Stimulated activated CD8-positive, alpha-beta memory T cell treated with anti-CD3 and anti-CD28 coated beads, Interleukin-4, amount 100 ng/mL, for 48 hours (primary cell): ENCODE measurements at regions not wholly inside any gene's neighbourhood (a gene's known extent, or its start where the extent isn't known, plus 50 kb on each side); places are given as distances from the start of the nearest gene placed in this dataset.
"Not testable (repeated sequence)": the region's sequence is repeated elsewhere in the genome, so short reads cannot be mapped to it uniquely, and the experiment has no call there.

Source experiments
- DNase-seq: peaks from one replicate; pipeline ENCODE4 v3.0.0-alpha.2; 2020

DNA sequence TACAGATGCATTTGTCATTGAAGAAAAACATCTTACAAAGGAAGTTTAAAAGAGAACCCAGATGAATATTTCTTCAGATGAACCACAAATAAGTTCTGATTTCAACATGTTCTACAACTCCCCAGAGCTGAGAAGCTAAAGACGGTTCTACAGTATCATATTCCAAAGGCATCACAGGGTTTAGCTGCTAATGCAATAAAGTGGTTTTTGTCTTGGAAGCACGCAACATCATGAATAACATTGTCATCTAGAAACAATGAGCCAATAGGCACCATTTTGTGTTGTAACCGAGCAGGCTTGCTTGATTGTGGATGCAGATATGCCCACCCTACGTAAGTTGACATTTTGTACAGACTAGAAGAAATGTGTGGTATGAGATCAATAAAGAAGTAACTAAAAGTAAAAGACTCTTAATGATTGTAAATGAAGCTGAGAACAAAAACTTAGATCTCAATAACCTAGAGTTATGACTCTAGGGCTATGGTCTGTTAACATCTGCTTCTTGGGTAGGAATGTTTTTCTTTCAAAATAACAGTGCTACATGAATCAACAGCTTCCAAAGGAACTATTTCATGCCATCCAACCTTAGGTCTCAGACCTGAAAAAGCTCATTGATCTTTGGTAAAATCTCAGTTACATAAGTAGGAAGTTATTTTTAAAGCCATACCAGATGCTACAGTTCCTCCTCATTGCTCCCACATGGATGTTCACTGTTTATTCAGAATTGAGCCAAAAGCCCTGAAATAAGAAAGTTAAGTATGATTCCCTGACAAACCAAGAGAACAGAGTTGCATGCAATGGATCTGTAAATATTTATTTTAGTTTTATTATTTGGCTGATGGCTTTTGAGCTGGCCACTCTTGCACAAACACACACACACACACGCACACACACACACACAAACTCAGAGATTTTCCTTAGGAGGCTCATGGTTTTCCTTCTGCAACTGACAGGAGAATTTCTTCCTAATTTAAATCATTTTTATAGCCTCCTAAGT, 118.7 kb upstream of the SLCO6A1 start:
- no peak for DNase-seq

DNA sequence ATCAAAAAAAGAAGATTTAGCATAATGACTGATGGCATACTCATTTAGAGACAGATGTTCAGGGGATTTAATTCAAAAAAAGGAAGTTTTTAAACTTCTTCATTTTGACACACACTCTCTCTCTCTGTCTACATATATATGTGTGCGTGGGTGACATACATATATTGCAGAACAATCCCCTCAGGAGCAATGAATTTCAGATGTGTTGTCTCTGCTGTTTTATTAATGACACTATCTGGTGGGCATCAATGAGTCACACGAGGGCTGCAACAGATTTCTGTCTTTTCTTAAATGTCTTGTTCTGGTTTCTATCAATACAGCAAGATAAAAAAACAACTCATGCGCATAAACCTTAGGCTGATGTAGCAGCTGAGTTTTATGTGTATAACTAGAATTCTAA, 123.5 kb upstream of the SLCO6A1 start:
- DNase-seq = no peak

DNA sequence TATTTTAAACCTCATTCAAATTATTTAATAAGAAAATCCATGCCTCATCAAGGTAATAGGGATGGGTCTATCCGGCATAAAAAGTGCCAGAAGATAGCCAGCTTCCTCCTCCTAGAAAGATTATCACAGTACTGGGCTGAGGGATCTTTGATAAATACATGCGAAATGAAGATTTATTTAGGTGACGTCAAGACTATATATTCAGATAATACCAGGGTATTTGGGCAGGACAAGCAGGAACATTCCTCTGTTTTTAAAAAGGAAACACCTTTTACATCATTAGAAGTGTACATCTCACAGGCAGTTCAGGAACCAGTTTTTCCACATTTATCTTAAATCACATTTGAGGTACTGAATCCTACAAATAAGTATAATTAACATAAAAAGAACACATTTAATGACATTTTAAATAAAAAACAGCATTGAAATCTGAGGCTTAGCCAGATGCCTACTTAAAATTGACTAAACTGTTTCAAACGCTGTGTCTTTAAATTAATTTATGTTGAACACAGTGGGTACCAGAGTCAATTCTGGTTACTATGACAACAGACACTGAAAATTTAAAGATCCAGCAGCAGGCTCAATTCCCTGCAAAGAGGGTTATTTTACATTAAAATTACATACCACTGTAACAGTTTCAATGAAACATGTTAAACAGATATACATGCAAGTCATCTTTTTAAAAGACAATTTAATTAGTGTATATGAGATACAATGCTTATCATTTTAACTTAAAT, 124.7 kb upstream of the SLCO6A1 start:
- DNase-seq = no peak

DNA sequence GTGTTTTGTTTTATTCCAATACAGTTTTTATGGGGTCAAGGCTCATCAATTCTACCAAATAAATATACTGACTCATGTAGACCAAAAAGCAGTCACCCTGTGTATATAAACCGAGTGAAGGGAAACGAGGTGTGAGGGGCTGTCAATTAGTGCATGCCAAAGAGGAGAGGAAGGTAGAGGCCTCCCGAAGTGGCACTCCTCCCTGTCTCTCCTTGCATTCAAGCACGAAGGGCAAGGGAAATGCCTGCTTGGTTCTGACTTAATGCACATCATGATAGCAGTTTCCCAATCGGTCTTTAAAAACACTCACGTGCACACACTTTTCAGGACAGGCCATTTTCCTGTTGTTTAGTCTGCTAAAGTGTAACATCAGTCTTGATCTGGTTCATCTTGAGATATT, 125.6 kb upstream of the SLCO6A1 start:
- DNase-seq = no peak

DNA sequence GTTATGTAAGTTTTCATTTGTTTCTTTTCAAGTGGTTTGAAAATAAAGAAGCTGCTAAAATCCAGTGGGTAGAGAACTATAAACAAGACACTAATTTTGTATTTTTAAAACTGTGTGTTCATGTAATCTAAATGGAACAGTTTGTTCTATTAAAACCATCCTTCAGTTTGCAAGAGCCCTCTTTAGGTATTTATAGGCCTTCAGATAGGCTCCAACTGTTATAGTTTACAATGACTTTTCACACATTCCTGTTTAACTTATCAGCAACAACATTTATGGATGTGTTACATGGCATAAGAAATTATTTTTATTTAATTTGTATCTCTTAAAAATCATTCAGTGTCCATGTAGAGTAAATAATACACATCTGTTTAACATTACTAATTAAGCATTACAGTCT, 126.7 kb upstream of the SLCO6A1 start:
- no peak for DNase-seq

DNA sequence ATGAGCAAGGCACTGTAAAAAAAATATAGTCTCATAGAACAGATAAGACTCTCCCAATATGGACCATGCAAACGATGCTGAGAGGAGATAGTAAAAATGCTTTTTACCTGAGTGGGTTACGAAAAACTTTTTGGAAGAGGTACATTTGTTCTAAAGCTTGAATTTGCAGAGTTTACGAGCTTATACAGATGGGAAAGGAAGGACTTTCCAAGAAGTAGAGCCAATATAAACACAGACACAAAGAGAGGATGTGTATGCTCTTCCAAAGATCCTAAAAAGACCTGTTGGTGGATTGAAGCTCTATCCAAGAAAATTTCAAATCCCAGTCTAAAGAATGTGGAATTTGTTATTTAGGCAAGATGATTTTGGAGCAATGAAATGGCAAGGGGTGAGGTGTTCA, 127.1 kb upstream of the SLCO6A1 start:
- no peak for DNase-seq

DNA sequence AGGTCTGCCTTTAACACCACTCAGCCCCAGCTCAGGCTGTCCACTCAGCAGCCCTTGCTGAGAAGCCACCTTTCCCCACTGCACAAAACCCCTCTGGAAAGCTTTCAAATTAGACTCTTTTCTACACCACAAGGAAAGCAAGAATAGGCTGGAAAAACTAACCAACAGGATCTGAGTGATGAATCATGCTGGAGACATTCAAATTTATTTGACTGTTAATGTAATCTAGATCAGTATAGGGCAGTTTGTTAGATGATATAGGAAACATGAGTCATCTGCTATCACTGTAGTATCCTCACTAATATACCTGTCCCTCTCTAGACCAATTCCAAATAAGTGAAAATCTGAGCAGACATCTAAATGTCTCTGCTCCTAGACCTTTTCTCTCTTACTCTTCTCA, 127.8 kb upstream of the PAM start:
- DNase-seq = no peak

DNA sequence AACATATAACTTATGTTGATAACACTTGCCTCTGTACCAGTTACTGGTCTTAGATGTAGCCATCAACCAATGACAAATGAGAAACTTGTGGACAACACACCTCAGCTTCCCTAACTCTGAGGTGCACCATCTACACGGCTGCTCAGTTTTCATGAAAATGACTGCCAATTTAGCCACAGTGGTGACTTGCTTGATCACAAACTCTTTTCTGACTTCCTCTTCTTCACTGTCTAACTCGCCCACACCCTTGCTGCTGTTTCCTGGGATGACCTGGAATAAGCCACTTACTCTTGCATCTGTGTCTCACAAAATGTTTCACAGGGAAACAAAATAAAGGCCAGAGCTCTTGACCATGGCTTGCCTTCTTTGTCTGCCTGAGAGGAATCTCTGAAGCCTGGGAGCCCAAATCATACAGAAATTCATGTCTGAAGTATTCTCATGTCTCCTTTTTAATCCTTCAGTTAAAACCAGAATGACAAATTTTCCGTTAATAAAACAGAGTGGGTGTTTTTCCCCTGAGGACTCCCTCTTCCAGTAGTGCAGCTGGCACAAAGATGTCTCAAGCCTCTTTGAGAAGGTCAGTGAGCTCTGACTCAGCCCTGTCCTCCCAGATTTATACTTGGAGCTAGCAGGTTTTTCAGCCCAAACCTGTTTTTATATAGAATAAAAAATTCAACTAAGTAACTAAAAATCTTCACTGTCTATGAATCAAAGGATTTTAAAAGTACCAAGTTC, 126.5 kb upstream of the PAM start:
- DNase-seq = no peak

DNA sequence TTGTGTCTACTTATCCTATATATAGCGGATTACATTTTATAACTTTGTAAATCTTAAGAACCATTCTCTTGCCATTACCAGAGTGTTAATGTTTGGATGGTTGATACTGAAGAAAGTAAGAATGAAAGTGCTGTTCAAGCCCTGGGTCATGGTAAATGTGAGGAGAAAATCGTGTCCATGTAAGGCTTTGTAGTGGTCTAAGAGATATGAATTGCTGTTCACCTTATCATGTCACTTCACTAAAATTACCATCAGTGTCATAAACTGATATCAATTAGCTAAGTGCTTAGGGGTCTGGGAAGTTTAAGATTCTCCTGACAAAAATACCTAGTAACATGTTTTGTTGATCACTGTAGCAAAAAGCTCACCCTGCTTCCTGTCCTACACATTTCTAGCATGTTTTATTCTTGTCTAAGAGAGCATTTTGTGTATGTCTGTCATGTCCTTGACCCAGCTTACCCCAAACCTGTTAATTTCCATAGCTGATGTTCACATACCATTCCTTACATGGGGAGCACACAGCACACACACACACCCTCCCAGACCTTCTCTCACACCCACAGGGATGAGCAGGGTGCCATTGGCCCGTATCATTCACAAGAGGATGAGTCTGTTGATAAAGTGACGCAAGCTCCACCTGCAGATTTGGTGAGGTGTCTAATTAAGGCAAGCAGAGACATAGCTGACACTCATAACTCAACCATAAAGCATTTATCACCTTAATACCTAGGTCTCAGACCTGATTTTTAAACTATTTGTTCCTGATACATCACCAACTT, 125.1 kb upstream of the PAM start:
- no peak for DNase-seq

DNA sequence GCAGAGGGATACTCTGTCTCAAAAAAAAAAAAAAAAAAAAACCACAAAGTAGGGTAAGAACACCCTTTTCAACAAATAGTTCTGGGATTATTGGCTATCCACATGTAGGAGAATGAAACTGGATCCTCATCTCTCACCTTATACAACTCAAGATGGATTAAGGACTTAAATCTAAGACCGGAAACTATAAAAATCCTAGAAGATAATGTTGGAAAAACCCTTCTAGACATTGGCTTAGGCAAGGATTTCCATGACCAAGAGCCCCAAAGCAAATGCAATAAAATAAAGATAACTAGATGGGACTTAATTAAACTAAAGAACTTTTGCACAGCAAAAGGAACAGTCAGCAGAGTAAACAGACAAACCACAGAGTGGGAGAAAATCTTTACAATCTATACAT, 119.7 kb upstream of the PAM start:
- not testable (repeated sequence) for DNase-seq

DNA sequence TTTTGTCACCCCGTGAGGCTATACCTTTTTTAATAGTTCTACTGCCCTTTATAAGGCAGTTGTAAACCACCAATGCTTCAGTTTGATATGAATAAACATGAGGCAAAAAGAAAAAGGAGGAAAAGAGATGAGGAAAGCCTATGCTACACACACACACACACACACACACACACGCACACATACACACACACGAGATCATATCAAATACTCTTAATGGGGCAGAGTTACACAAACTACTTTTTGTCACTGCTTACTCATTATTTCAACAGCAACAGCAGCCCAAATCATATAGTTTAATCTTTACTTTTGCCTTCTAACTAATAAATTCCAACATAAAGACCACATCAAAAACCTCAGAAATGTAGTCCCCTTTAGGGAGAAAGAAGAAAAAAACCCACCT, 116.8 kb upstream of the PAM start:
- DNase-seq = no peak

DNA sequence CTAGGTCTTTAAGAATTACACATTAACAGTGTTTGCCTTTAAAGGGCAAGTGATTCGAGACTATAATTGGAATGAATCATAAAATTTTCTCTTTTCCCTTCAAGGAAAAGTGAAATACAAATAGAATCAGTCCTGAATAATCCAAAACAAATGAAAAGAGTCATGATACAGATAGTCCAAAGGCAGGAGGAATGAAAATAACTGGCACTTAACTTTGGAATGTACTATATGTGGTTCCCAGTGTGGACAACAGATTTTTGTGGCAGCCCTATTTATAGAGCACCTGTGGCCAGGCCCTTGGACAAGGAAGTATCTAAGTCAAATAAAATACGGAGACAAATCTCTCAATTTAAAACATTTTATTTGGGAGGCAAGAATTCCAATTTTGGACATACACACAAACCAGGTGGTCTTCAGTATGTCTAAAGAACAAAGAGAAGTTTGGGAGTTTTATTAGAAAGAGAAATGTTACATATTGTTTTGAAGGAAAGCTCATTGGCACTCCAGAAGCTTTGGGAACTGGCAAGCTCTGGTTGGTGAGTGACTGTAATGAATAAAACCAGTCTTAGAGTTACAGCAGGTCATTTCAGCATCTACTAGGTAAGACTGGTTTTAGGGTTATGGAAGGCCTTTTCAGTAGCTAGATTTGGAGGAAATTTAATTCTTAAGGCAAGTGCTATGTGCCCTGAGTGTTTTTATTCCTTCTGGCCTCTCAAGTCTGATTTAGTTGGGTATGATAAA, 116.0 kb upstream of the PAM start:
- no peak for DNase-seq

DNA sequence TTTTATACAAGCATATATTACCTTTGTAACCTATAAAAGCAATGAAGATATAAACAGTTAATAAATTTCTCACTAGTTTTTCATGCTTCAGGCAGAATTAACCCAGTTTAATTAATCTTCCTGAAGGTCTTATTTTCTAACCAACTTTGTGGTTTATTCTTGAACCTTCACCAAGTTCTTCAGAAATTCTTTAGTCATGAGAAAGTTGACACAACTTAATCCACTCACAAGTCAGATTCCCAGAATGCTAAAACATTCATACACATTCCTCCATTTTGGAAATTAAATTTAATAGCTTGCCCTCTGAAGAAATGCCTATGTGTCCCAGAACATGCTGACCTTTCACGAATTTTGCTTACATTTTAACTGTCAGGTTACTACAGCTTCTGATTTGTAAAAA, 105.4 kb upstream of the PAM start:
- no peak for DNase-seq

DNA sequence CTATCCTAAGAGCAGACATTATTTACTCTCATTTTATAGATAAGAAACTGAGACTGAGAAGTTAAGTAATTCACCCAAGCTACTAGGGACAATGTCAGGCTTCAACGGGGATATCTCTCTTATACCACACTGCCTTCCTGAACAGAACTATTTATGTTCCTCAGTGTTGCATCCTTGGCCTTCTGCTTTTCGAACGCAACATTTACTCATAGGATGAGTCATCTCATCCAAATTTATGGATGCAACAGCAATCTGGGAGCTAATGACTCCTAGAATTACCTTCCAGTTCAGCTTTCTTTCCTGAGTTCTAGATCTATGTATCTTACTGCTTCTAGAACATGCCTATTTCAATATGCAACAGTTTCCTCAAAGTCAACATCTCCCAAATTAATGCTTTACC, 103.6 kb upstream of the PAM start:
- DNase-seq = no peak

DNA sequence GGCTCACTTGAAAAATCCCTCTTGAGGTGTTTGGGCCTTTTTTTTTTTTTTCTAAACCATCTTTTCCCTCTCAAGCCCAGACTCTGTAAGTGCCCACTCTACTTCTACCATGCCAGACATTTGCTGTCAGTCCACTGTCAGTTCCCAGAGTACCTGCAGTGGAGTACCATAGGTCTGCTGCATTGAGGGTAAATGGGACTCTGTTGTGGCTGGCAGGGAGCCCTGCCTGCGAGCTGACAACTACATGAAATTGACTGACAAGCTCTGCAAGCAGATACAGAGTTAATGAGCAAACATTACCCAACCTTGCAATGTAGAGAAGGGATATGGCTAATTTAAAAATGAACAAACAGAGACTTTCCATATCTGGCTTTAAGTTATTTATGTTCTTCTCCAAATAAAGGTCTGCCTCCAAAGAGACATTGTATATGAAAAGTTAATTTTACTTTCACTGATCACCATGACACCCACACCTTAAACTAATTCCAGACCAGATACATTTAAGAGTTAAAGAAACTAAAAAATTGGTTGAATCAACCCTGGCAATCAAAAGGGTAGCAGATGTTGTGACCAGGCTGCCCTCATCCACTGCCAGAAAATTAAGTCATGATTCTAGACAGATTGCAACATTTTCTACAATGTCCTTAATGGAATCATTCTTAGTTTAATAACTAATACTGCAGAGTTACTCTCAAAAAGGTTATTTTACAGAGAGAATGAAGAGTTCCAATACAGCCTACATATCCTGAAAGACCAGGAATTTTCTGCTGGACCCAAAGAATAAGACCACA, 100.4 kb upstream of the PAM start:
- no peak for DNase-seq

DNA sequence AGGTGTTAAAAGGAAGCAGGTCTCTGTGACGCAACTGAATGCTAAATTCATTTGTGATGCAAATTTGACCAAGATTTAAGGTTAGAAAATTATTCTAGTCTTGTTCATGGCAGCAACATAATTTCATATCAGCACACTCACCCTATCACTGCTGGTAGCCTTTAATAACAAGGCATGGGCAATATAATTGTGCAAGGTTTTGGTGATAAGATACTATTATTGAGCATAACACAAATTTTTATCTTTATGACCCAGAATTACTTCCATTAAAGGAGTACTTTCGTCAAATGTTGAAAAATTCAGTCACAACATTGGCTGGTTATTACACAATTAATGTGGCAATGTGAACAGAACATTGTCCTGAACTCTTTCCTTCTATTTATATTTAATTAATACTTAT, 96.0 kb upstream of the PAM start:
- DNase-seq = no peak

DNA sequence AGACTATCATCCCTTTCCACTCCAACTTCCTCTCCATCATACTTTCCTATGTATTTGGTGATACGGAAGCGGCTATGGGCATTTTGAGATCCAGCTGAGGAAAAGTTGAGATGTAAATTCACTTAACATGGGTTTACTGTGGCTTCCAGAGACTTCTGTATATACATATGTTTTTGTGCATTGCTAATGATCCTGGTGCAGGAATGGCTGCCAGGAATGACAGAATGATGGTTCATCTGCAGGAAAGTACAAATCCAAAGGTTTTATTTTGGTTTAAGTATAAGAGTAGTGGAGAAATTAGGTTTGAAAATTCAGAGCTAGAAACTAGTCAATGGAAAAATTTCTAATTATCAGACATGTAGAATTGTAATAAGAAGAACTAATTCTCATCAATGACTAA, 95.0 kb upstream of the PAM start:
- no peak for DNase-seq

DNA sequence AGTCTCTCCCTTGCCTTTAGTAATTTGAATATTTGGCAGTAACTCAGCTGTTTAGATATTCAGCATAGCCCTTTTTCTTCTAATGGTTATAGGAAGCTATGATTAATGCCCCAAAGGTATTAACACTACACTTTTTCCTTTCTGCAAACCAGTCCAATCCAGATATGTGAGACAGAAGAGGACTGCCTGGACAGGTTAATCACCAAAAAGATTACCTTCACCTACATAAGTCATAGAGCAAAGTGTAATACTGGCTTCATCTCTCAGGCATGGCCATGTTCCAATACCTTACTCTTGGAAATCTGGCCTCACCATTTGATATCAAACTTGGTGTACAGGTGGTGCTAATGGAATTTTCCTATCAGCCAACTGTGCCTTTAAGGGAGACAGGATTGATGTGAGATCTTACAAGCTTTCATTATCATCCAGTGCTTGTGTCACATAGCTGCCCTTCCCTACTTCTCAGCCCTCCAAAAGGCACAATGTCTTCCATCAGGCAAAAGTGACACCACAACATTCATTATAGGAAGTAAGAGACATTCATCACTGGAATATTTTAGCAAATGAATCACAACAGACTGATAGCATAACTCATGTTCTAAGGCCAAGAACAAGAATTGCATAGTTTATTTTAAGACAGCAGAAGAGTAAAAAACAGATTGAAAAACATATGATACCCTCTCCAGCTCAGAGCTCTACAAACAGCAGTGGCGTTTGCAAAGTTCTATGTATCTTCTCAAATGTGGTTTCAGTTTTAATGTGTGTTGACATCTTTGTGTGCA, 91.2 kb upstream of the PAM start:
- DNase-seq = no peak

DNA sequence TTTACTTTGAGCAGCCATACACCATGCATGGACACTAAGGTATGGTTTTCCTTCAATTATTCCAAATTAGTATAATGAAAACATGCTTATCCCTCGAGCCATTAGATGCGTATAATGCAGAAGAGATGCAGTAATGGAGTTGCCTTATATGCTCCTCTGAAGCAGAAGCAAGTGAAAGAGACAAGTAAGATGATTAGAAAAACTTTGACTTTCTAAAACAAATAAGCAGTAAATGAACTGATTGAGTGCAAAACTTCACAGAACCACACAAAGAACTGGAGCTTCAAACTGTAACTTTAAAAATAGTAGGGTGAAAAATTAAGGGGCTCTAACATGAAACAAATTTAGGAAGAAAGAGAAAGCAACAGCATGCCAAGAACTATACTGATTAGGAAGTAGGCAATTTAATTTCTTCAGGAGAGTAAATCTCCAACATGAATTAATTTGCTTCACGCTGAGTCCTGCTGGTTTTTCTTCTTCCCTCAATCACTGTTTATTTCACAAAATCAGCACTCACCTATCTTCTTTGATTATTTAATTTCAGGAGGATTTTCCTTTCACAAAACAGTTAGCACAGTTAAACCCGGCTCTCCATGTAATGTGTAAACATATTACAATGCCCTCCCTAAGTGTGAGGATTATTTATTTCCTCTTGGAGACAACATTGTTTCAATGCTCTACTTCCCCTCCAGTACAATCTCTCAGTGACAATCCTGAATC, 90.3 kb upstream of the PAM start:
- no peak for DNase-seq
